Activated CD8-positive, alpha-beta T cell treated with anti-CD3 and anti-CD28 coated beads for 36 hours (primary cell): ENCODE measurements at regions not wholly inside any gene's neighbourhood (a gene's known extent, or its start where the extent isn't known, plus 50 kb on each side); places are given as distances from the start of the nearest gene placed in this dataset.

Source experiments
- ATAC-seq: fragments of 200-7000 bp; cut with Tn5 transposase; one replicate; pipeline ENCODE4 v1.10.0; 2021; ENCODE audit warnings: mild to moderate bottlenecking, moderate library complexity
- CTCF ChIA-PET: fragments of 350-600 bp; sonication (Branson Sonifier 250); formaldehyde crosslinking; loops from one replicate; lab custom pipeline; 2021; ENCODE audit warnings: antibody characterized with exemption; lab: Charles Lee
- POLR2A ChIA-PET: fragments of 350-600 bp; sonication (Branson Sonifier 250); formaldehyde crosslinking; loops from one replicate; lab custom pipeline; 2021; ENCODE audit warnings: antibody characterized with exemption; lab: Charles Lee
- DNase-seq: peaks from one replicate; pipeline ENCODE4 v3.0.0-alpha.2; 2020
- H3K27ac Mint-ChIP-seq: one replicate; pipeline ENCODE4 v1.8.0; 2021; ENCODE audit warnings: mild to moderate bottlenecking, mixed read lengths
- H3K27me3 Mint-ChIP-seq: one replicate; pipeline ENCODE4 v1.8.0; 2021; ENCODE audit warnings: mixed read lengths
- H3K36me3 Mint-ChIP-seq: one replicate; pipeline ENCODE4 v1.8.0; 2021; ENCODE audit warnings: low read depth, mixed read lengths
- H3K4me1 Mint-ChIP-seq: one replicate; pipeline ENCODE4 v1.8.0; 2021; ENCODE audit warnings: low read depth, mixed read lengths
- H3K4me3 Mint-ChIP-seq: one replicate; pipeline ENCODE4 v1.8.0; 2021; ENCODE audit warnings: mild to moderate bottlenecking, moderate library complexity, mixed read lengths
- H3K9me3 Mint-ChIP-seq: one replicate; pipeline ENCODE4 v1.8.0; 2021; ENCODE audit warnings: mixed read lengths
- intact Hi-C: fragments of 100-400 bp; cut with micrococcal nuclease; formaldehyde crosslinking; loops from one replicate; pipeline ENCODE4 v1.10.0; 2022
- TF ChIP-seq, protein P1 (sequence below): fragments of 200-600 bp; IDR thresholded peaks from one replicate; pipeline ENCODE4 v1.8.0; 2022; ENCODE audit warnings: antibody characterized with exemption, mild to moderate bottlenecking

DNA sequence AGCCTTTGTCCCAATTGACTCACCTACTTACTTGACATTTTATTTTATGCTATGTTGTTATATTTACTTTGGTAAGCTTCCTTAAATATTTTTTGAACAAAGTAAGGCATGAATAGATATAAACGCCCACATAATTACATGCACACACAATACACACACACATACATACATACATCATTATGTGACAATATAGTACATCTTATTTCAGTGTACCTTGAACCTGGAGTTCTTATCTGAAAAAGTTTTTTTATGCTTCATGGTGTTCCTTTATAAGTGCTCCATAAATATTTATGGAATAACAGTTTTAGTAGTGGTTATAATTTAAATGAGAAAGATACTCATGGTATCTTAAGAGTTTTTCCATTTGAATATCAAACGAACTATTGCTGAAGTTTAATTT, 102.8 kb upstream of the MTPN start:
- Mint-ChIP-seq H3K4me1 (no peaks in the 10 kb centered on the region), H3K9me3 (no peaks in the 10 kb centered on the region), H3K4me3 (no peak overlapping the region), H3K36me3 (no peaks in the 10 kb centered on the region), H3K27me3 (no peaks in the 10 kb centered on the region), H3K27ac (no peak overlapping the region)
- ATAC-seq (no peak), DNase-seq (no peak)
- TF ChIP-seq, protein P1, sequence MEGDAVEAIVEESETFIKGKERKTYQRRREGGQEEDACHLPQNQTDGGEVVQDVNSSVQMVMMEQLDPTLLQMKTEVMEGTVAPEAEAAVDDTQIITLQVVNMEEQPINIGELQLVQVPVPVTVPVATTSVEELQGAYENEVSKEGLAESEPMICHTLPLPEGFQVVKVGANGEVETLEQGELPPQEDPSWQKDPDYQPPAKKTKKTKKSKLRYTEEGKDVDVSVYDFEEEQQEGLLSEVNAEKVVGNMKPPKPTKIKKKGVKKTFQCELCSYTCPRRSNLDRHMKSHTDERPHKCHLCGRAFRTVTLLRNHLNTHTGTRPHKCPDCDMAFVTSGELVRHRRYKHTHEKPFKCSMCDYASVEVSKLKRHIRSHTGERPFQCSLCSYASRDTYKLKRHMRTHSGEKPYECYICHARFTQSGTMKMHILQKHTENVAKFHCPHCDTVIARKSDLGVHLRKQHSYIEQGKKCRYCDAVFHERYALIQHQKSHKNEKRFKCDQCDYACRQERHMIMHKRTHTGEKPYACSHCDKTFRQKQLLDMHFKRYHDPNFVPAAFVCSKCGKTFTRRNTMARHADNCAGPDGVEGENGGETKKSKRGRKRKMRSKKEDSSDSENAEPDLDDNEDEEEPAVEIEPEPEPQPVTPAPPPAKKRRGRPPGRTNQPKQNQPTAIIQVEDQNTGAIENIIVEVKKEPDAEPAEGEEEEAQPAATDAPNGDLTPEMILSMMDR, result no peak
- intact Hi-C loops, result no loop called here
- CTCF ChIA-PET, result interaction anchor here (1.7 kb wide), 1 partner anchor 35 kb away, joined by 3 read pairs; no protein-coding TSS in a partner anchor
- POLR2A ChIA-PET, result no interaction called here

DNA sequence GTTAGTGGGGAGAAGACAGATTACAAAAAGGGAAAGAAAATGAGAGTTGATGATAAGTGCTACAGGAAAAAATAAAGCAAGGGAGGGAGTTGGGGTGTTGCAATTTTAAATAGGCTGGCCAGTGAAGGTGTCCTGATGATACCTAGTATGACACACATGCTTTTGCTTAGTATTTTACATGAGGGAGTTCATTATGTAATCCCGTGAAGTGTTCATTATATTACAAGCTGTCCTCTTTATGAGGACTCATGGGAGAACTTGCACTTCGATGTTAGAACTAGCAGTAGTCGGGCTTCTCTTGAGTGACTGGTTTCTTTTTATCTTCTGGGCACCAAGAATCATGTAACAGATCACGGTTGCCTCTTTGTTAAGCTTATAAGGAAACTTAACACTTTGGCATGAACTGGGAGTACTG, 102.3 kb upstream of the MTPN start:
- no peak overlapping the region for H3K4me3 Mint-ChIP-seq
- no peaks in the 10 kb centered on the region for H3K36me3 Mint-ChIP-seq
- intact Hi-C loops, result no loop called here
- TF ChIP-seq, protein P1, result no peak
- no peaks in the 10 kb centered on the region for H3K4me1 Mint-ChIP-seq
- DNase-seq (no peak), ATAC-seq (no peak)
- ChIA-PET CTCF (interaction anchor here (1.7 kb wide), 1 partner anchor 35 kb away, joined by 3 read pairs; no protein-coding TSS in a partner anchor), POLR2A (no interaction called here)
- no peaks in the 10 kb centered on the region for H3K9me3 Mint-ChIP-seq
- H3K27ac Mint-ChIP-seq, result no peak overlapping the region
- H3K27me3 Mint-ChIP-seq, result no peaks in the 10 kb centered on the region

DNA sequence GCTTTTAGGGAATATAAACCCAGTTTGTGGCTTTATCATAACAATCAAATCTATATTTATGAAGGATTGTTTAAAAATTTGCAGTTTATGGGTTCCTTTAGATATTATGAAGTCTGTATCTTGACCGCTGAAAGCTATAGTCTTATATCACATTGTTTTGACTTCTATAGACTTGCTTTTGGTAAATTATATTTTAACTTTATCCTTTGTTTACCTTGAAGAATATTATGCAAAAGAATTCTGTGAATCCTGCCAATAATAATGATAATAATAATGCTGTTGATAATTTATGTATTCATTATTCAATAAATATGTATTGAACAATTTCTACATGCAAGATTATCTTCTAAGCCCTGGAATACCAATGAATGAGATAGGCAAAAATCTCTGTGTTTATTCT, 101.9 kb upstream of the MTPN start:
- Mint-ChIP-seq H3K4me1 (no peaks in the 10 kb centered on the region), H3K9me3 (no peaks in the 10 kb centered on the region), H3K27ac (no peak overlapping the region), H3K4me3 (no peak overlapping the region), H3K27me3 (no peaks in the 10 kb centered on the region), H3K36me3 (no peaks in the 10 kb centered on the region)
- no peak for ATAC-seq
- TF ChIP-seq, protein P1, result no peak
- POLR2A ChIA-PET, result no interaction called here
- CTCF ChIA-PET, result interaction anchor here (1.7 kb wide), 1 partner anchor 35 kb away, joined by 3 read pairs; no protein-coding TSS in a partner anchor
- intact Hi-C loops, result no loop called here
- no peak for DNase-seq

DNA sequence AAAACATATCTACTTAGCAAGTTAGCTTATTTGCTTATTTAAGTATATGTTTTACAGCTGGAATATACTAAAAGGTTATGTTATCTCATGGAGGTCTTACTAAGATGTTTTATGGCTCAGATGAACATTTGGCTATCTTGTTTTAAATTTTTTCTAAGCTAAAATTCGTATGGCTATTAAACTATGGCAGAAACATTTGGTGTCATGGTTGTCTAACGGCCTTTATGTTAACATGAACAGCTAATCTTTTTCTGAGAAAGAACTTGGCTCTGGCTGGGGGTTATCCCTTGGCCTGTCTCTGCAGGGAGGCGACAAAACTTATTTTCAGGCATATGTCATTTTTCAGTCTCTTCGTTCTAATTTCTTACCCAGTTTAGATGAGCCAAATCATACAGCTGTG, 101.5 kb upstream of the MTPN start:
- Mint-ChIP-seq H3K4me1 (no peaks in the 10 kb centered on the region), H3K4me3 (no peak overlapping the region), H3K27me3 (no peaks in the 10 kb centered on the region), H3K27ac (no peak overlapping the region), H3K9me3 (no peaks in the 10 kb centered on the region), H3K36me3 (no peaks in the 10 kb centered on the region)
- ChIA-PET CTCF (interaction anchor here (1.7 kb wide), 1 partner anchor 36 kb away, joined by 3 read pairs; no protein-coding TSS in a partner anchor), POLR2A (no interaction called here)
- intact Hi-C loops, result no loop called here
- TF ChIP-seq, protein P1, result no peak
- ATAC-seq (no peak), DNase-seq (no peak)

DNA sequence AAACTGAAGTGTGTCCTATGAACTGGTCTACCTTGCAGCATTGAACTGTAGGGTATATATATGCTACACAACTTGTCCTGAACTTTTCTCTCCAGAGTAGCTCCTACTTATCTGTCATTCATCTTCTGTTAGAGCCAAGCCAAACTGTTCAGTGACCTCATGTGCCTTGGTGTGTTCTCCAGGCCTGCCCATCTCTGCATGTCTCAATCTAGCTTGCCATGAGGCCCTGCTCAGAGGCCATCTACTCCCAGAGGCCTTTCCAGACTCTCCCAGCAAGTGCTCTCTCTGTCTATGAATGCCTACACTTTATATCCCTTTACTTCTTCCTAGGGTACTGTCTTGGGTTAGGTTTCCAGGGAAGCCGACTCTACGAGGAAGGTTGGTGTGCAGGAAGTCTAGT, 99.8 kb upstream of the MTPN start:
- H3K4me1 Mint-ChIP-seq, result no peaks in the 10 kb centered on the region
- no peak for DNase-seq
- no peaks in the 10 kb centered on the region for H3K36me3 Mint-ChIP-seq
- no peak overlapping the region for H3K27ac Mint-ChIP-seq
- no peaks in the 10 kb centered on the region for H3K9me3 Mint-ChIP-seq
- no peaks in the 10 kb centered on the region for H3K27me3 Mint-ChIP-seq
- TF ChIP-seq, protein P1, result no peak
- no peak for ATAC-seq
- H3K4me3 Mint-ChIP-seq, result no peak overlapping the region
- ChIA-PET CTCF (no interaction called here), POLR2A (no interaction called here)
- intact Hi-C loops, result no loop called here
